ENCODE measurements at regions not wholly inside any gene's neighbourhood (a gene's known extent, or its start where the extent isn't known, plus 50 kb on each side); places are given as distances from the start of the nearest gene placed in this dataset.

DNA sequence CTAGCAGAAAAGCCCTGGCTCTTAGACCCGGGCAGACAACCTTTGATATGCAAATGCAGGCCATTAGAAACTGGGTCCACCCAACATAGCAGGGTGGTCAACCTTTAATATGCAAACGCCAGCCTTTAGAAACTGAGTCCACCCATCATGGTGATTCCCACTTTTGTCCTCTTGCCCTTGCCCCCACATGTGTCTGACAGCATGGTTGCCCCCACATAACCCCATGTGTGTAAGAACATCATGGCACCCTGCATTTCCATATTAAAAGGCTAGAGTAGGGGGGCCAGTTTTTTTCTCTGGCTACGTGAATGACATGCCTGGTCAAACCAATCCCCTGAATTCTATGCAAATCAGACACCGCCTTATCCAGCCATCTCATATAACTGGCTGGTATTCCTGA lies 273.2 kb upstream of the PRDM9 start:
- Histone ChIP-seq H2BK12ac (ENCODE audit: low read length in 2 of 2) (no peak overlapping the region), H3K4me2 (ENCODE audit: low read length, poor library complexity, severe bottlenecking) (no peak overlapping the region), H3K27ac (ENCODE audit: low read length, poor library complexity, severe bottlenecking) (no peak overlapping the region), H4K91ac (ENCODE audit: low read length) (no peak overlapping the region), H2BK15ac (ENCODE audit: low read depth, poor library complexity, severe bottlenecking) (no peak overlapping the region), H2BK120ac (ENCODE audit: low read depth, low read length) (no peak overlapping the region), H3K79me1 (replicated peaks; ENCODE audit: low read length, poor library complexity, severe bottlenecking) (no peaks in the 10 kb centered on the region), H3K4ac (ENCODE audit: low read depth in 1 of 2, low read length in 2 of 2) (no peak overlapping the region), H3K9ac (ENCODE audit: low read length) (no peak overlapping the region), H4K8ac (ENCODE audit: low read length) (no peak overlapping the region), H3K4me3 (ENCODE audit: insufficient read depth in 1 of 2, low read depth in 1 of 2, low read length in 2 of 2) (no peak overlapping the region), H3K27me3 (ENCODE audit: control insufficient read depth in 1 of 2, insufficient read depth in 1 of 2, low read length in 2 of 2) (no peaks in the 10 kb centered on the region), H3K9me3 (ENCODE audit: control insufficient read depth, low read length) (no peaks in the 10 kb centered on the region), H2AK5ac (ENCODE audit: low read length, severe bottlenecking) (no peak overlapping the region), H3K14ac (ENCODE audit: low read length in 2 of 2) (no peak overlapping the region), H2AFZ (ENCODE audit: low read depth, low read length) (no peak overlapping the region), H3K18ac (ENCODE audit: low read depth in 1 of 2, low read length in 2 of 2) (no peak overlapping the region), H2BK5ac (ENCODE audit: low read depth, low read length, poor library complexity, severe bottlenecking) (no peak overlapping the region), H3K4me1 (ENCODE audit: control insufficient read depth, insufficient read depth, low read depth, low read length) (no peaks in the 10 kb centered on the region), H3K23ac (ENCODE audit: low read length in 2 of 2) (no peak overlapping the region), H3K36me3 (ENCODE audit: control insufficient read depth in 1 of 2, insufficient read depth in 2 of 2, low read depth in 1 of 2, low read length in 2 of 2) (no peaks in the 10 kb centered on the region)
- DNase-seq: no peak
- 77% methylated on average over 4 of the region's 4 CpGs for WGBS

DNA sequence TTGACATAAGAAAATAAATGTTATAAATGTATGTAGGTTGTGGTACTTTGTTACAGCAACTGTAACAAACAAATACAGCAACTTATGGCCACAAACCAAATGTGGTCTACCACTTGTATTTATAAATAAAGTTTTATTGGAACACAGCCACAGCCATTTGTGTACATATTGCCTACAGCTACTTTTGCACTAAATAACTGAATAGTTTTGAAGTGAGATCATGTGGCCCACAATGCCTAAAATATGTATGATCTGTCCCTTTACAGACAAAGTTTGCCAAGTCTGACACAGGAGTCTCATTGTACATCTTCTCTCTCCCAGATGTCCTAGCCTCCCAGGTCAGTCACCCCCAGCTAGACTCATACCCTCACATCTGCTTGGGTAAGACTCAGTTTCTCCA lies 283.6 kb upstream of the PRDM9 start:
- Histone ChIP-seq H3K9ac (ENCODE audit: low read length) (no peak overlapping the region), H3K14ac (ENCODE audit: low read length in 2 of 2) (no peak overlapping the region), H3K36me3 (ENCODE audit: control insufficient read depth in 1 of 2, insufficient read depth in 2 of 2, low read depth in 1 of 2, low read length in 2 of 2) (no peaks in the 10 kb centered on the region), H2BK120ac (ENCODE audit: low read depth, low read length) (no peak overlapping the region), H3K27me3 (ENCODE audit: control insufficient read depth in 1 of 2, insufficient read depth in 1 of 2, low read length in 2 of 2) (no peaks in the 10 kb centered on the region), H3K79me1 (replicated peaks; ENCODE audit: low read length, poor library complexity, severe bottlenecking) (no peaks in the 10 kb centered on the region), H4K8ac (ENCODE audit: low read length) (no peak overlapping the region), H3K9me3 (ENCODE audit: control insufficient read depth, low read length) (no peaks in the 10 kb centered on the region), H3K4me2 (ENCODE audit: low read length, poor library complexity, severe bottlenecking) (no peak overlapping the region), H2BK15ac (ENCODE audit: low read depth, poor library complexity, severe bottlenecking) (no peak overlapping the region), H3K23ac (ENCODE audit: low read length in 2 of 2) (no peak overlapping the region), H3K27ac (ENCODE audit: low read length, poor library complexity, severe bottlenecking) (no peak overlapping the region), H3K4ac (ENCODE audit: low read depth in 1 of 2, low read length in 2 of 2) (no peak overlapping the region), H3K4me1 (ENCODE audit: control insufficient read depth, insufficient read depth, low read depth, low read length) (no peaks in the 10 kb centered on the region), H2BK12ac (ENCODE audit: low read length in 2 of 2) (no peak overlapping the region), H4K91ac (ENCODE audit: low read length) (no peak overlapping the region), H3K18ac (ENCODE audit: low read depth in 1 of 2, low read length in 2 of 2) (no peak overlapping the region), H2AK5ac (ENCODE audit: low read length, severe bottlenecking) (no peak overlapping the region), H2BK5ac (ENCODE audit: low read depth, low read length, poor library complexity, severe bottlenecking) (no peak overlapping the region), H3K4me3 (ENCODE audit: insufficient read depth in 1 of 2, low read depth in 1 of 2, low read length in 2 of 2) (no peak overlapping the region), H2AFZ (ENCODE audit: low read depth, low read length) (no peak overlapping the region)
- peak; percentile 16 for DNase-seq

DNA sequence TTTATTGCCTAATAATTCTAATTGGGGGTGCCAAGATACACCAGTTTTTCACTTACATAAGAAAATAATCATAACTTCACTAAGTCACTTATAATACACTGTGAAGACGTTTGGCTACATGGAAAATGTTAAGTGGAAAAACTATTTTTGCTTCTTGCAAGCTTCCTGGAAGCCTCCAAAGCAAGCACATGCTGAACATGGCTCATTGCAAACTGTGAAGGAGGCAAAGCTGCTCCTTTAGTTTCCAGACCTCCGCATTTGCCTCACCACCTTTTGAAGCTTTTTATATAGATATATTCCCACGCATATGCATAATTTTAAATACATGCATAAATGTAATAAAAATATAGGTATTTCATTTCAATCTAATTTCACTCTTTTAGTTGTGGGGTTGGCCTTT lies 285.6 kb upstream of the PRDM9 start:
- no peak overlapping the region for H3K4ac ChIP-seq (ENCODE audit: low read depth in 1 of 2, low read length in 2 of 2)

DNA sequence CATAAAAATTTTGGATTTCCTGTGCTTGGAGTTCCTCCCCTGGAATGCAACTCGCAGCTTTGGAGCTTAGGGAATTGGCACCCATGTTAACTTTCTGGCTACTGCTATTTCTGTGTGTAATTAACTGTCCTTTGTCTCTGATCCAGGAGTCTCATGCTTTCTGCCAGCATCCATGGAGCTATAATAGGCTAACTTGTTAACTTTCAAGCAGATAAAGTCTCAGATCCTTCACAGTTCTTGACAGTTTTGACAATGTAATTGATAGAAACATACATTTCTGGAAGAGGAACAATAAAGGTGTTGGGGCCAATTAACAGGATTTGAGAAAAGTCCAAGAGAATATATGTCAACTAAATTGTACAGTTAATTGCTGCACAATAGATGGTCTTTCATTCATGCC lies 290.2 kb upstream of the PRDM9 start:
- no peak overlapping the region for H2BK12ac ChIP-seq (ENCODE audit: low read length in 2 of 2)
- H3K36me3 ChIP-seq (ENCODE audit: control insufficient read depth in 1 of 2, insufficient read depth in 2 of 2, low read depth in 1 of 2, low read length in 2 of 2): no peaks in the 10 kb centered on the region
- no peak for DNase-seq
- no peaks in the 10 kb centered on the region for H3K4me1 ChIP-seq (ENCODE audit: control insufficient read depth, insufficient read depth, low read depth, low read length)
- 80% methylated on average over 1 of the region's 1 CpG for WGBS
- H3K27me3 ChIP-seq (ENCODE audit: control insufficient read depth in 1 of 2, insufficient read depth in 1 of 2, low read length in 2 of 2): no peaks in the 10 kb centered on the region
- no peak overlapping the region for H3K18ac ChIP-seq (ENCODE audit: low read depth in 1 of 2, low read length in 2 of 2)
- no peak overlapping the region for H3K4me2 ChIP-seq (ENCODE audit: low read length, poor library complexity, severe bottlenecking)
- H3K23ac ChIP-seq (ENCODE audit: low read length in 2 of 2): no peak overlapping the region
- H3K27ac ChIP-seq (ENCODE audit: low read length, poor library complexity, severe bottlenecking): no peak overlapping the region
- no peak overlapping the region for H2AFZ ChIP-seq (ENCODE audit: low read depth, low read length)
- no peaks in the 10 kb centered on the region for H3K79me1 ChIP-seq (replicated peaks; ENCODE audit: low read length, poor library complexity, severe bottlenecking)
- no peak overlapping the region for H2AK5ac ChIP-seq (ENCODE audit: low read length, severe bottlenecking)
- H2BK5ac ChIP-seq (ENCODE audit: low read depth, low read length, poor library complexity, severe bottlenecking): no peak overlapping the region
- no peak overlapping the region for H3K9ac ChIP-seq (ENCODE audit: low read length)
- H3K14ac ChIP-seq (ENCODE audit: low read length in 2 of 2): no peak overlapping the region
- no peak overlapping the region for H4K91ac ChIP-seq (ENCODE audit: low read length)
- no peak overlapping the region for H2BK15ac ChIP-seq (ENCODE audit: low read depth, poor library complexity, severe bottlenecking)
- H3K4ac ChIP-seq (ENCODE audit: low read depth in 1 of 2, low read length in 2 of 2): no peak overlapping the region
- H3K9me3 ChIP-seq (ENCODE audit: control insufficient read depth, low read length): no peaks in the 10 kb centered on the region
- H3K4me3 ChIP-seq (ENCODE audit: insufficient read depth in 1 of 2, low read depth in 1 of 2, low read length in 2 of 2): no peak overlapping the region
- no peak overlapping the region for H4K8ac ChIP-seq (ENCODE audit: low read length)
- H2BK120ac ChIP-seq (ENCODE audit: low read depth, low read length): no peak overlapping the region

More for the DNA sequence above, 285.6 kb upstream of the PRDM9 start:
- Histone ChIP-seq H3K23ac (ENCODE audit: low read length in 2 of 2) (no peak overlapping the region), H4K91ac (ENCODE audit: low read length) (no peak overlapping the region), H2AK5ac (ENCODE audit: low read length, severe bottlenecking) (no peak overlapping the region), H3K27me3 (ENCODE audit: control insufficient read depth in 1 of 2, insufficient read depth in 1 of 2, low read length in 2 of 2) (no peaks in the 10 kb centered on the region), H3K14ac (ENCODE audit: low read length in 2 of 2) (no peak overlapping the region), H3K79me1 (replicated peaks; ENCODE audit: low read length, poor library complexity, severe bottlenecking) (no peaks in the 10 kb centered on the region), H3K36me3 (ENCODE audit: control insufficient read depth in 1 of 2, insufficient read depth in 2 of 2, low read depth in 1 of 2, low read length in 2 of 2) (no peaks in the 10 kb centered on the region), H3K4me3 (ENCODE audit: insufficient read depth in 1 of 2, low read depth in 1 of 2, low read length in 2 of 2) (no peak overlapping the region), H2BK12ac (ENCODE audit: low read length in 2 of 2) (no peak overlapping the region), H3K18ac (ENCODE audit: low read depth in 1 of 2, low read length in 2 of 2) (no peak overlapping the region), H2AFZ (ENCODE audit: low read depth, low read length) (no peak overlapping the region), H3K4me1 (ENCODE audit: control insufficient read depth, insufficient read depth, low read depth, low read length) (no peaks in the 10 kb centered on the region), H3K27ac (ENCODE audit: low read length, poor library complexity, severe bottlenecking) (no peak overlapping the region), H2BK5ac (ENCODE audit: low read depth, low read length, poor library complexity, severe bottlenecking) (no peak overlapping the region), H3K4me2 (ENCODE audit: low read length, poor library complexity, severe bottlenecking) (no peak overlapping the region), H2BK120ac (ENCODE audit: low read depth, low read length) (no peak overlapping the region), H3K9ac (ENCODE audit: low read length) (no peak overlapping the region), H4K8ac (ENCODE audit: low read length) (no peak overlapping the region), H2BK15ac (ENCODE audit: low read depth, poor library complexity, severe bottlenecking) (no peak overlapping the region), H3K9me3 (ENCODE audit: control insufficient read depth, low read length) (no peaks in the 10 kb centered on the region)
- WGBS: 85% methylated on average over 1 of the region's 3 CpGs
- DNase-seq: no peak

Data from mesenchymal stem cell (in vitro differentiated cells and primary cell).